Activated CD4-positive, alpha-beta T cell treated with anti-CD3 and anti-CD28 coated beads, Interleukin-10, Interleukin-2, amounts not matched to agents 100 ng/mL and 50 ng/mL, durations not matched to agents 16 hours and 8 hours (primary cell): ENCODE measurements at regions not wholly inside any gene's neighbourhood (a gene's known extent, or its start where the extent isn't known, plus 50 kb on each side); places are given as distances from the start of the nearest gene placed in this dataset.
"Not testable (repeated sequence)": the region's sequence is repeated elsewhere in the genome, so short reads cannot be mapped to it uniquely, and the experiment has no call there.

ENCODE experiments used
- DNase-seq: peaks from one replicate; pipeline ENCODE4 v3.0.0-alpha.2; 2020

- DNase-seq = no peak
Observed at GRCh38 chr18:29459972-29460371, 1283.0 kb upstream of the CDH2 start.

GRCh38 chr18:29457316-29457889, 1280.5 kb upstream of the CDH2 start:
- no peak for DNase-seq

- no peak for DNase-seq
Observed at GRCh38 chr18:29449424-29449823, 1272.5 kb upstream of the CDH2 start.

GRCh38 chr18:29439398-29439797, 1262.5 kb upstream of the CDH2 start:
- no peak for DNase-seq

- DNase-seq = no peak
Observed at GRCh38 chr18:29436459-29436858, 1259.5 kb upstream of the CDH2 start.

- DNase-seq = no peak
Observed at GRCh38 chr18:29434650-29435049, 1257.7 kb upstream of the CDH2 start.

DNA sequence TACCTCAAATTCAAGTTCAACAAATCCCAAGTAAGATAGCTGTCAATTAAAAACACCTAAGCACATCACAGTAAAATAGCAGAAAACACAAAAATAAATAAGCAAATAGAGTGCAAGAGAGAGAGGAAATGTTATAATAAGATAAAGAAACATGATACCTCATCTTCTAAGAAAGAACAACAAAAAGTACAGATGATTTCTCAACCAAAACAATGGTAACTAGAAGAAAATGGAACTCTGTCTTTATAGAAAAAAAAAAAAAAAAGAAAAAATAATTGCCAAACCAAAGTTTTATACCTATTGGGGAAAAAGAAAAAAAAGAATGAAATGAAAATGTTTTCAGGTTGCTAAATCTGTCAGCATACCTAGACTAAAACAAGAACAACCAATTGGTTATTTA, 1253.5 kb upstream of the CDH2 start:
- no peak for DNase-seq

DNA sequence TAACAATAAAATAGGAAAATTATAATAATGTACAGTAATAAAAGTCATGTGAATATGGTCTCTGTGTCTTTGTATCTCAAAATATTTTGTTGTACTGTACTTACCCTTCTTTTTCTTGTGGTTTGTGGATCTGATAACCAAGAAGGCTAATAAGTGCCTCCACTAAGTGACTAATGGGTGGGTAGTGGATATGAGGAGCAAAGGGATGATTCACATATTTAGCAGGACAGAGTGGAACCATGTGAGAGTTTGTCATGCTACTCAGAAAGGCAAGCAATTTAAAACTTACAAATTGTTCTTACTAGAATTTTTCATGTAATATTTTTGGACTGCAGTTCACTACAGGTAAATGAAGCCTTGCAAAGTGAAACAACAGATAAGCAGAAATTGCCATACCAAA, 1241.2 kb upstream of the CDH2 start:
- no peak for DNase-seq

GRCh38 chr18:29406996-29407395, 1230.1 kb upstream of the CDH2 start:
- no peak for DNase-seq

- no peak for DNase-seq
Observed at GRCh38 chr18:29397536-29397935, 1220.6 kb upstream of the CDH2 start.

GRCh38 chr18:29383311-29384273, 1206.7 kb upstream of the CDH2 start:
- no peak for DNase-seq

- no peak for DNase-seq
Observed at GRCh38 chr18:29378651-29379136, 1201.8 kb upstream of the CDH2 start.

DNA sequence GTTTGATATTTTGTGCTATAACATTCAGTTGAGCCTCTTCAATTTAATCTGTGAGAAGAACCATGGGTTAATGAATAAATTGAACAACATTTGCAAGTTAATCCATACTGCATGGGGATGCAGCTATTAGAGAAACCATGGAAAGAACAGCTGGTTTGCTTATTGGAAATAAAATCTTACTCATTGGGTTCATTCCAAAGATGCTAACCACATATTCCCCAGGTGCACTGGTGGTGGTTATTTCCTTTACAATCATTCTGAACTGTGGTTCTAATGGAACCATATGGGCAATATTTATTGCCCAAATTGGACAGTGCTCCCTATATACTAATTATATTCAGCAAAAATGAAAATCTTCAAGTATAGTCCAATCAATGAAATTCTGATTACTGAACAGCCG, 1200.4 kb upstream of the CDH2 start:
- DNase-seq = no peak

DNA sequence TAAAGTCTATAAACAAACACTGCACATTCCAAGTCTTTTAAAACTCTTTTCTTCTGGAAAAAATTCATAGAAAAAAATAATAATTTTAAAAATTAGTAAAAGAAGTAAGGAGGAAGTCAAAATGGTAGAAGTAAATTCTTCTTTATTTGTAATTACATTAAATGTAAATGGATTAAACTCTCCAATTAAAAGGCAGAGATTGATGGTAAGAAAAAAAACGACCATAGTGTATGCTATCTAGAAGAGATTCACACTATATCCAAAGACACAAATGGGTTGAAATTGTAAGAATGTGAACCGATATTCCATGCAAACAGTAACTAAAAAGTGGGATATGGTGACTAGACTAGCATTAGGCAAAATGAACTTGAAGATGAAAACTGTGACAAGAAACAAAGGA, 1196.1 kb upstream of the CDH2 start:
- DNase-seq = no peak

- DNase-seq = no peak
Observed at GRCh38 chr18:29361843-29362242, 1184.9 kb upstream of the CDH2 start.

- not testable (repeated sequence) for DNase-seq
Observed at GRCh38 chr18:29360659-29361058, 1183.7 kb upstream of the CDH2 start.

DNA sequence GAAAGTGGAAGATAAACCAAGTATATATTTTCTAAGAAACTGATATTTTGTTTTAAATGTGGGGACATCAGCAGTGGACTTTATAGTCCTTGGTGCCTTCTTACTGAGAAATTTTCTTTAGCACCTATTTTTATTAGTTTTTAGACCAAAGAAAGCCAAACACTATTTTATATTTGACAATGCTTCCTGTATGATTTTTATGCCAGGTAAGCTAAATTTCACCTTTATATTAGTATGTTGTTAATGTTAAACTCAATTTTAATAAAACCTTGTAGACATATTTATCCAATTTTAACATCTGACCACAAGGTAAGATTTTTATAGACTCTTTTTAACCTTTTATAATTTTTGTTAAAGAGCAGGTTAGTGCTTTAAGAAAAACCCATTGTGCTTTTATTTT, 1182.3 kb upstream of the CDH2 start:
- DNase-seq = not testable (repeated sequence)

- no peak for DNase-seq
Observed at GRCh38 chr18:29351171-29351570, 1174.2 kb upstream of the CDH2 start.

DNA sequence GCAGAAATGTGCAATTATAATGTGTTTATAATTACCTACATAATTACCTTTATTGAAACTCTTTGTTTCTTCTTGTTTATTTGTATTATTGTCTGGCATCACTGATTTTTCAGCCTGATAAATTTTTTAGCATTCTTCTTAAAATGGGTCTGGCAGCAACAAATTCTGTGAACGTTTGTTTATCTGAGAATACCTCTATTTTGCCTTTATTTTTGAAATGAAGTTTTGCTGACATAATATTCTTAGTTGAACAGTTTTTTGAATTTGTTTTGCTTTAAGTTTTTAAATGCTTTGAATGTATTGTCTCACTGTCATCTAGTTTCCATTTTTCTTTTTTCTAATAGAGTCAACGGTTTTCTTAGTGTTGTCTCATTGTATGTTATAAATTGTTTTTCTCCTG, 1152.0 kb upstream of the CDH2 start:
- DNase-seq = no peak

- DNase-seq = no peak
Observed at GRCh38 chr18:29326214-29326613, 1149.3 kb upstream of the CDH2 start.

DNA sequence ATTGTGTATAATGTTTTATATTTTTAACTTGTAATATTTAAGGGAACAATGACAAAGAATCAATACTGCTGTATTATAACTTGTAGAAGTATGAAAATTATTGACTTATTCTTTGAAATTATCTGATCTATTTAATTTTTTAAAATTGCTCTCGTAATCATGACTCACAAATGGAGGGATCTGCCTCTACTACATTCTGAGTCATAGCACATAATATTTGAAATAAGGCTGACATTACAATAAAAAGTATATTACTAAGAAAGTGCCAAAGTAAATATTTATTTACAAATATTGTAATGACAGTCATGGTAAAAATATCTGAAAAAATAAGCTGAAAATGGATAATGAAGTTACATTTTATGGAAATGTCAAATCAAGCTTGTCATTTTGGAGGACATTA, 1144.6 kb upstream of the CDH2 start:
- no peak for DNase-seq

DNA sequence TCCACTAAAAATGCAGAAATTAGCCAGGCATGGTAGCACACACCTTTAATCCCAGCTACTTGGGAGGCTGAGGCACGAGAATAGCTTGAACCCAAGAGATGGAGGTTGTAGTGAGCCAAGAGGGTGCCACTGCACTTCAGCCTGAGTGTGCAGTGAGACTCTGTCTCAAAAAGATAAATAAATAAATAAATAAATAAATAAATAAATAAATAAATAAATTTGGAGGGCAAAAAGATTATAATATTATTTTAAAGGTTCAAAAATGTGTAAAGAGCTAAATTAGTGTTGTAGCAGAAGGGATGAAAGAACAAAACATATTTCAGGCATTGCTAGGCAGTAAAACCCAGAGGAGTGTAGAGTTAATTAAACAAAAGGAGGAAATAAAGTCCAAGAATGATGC, 1136.4 kb upstream of the CDH2 start:
- DNase-seq = no peak

DNA sequence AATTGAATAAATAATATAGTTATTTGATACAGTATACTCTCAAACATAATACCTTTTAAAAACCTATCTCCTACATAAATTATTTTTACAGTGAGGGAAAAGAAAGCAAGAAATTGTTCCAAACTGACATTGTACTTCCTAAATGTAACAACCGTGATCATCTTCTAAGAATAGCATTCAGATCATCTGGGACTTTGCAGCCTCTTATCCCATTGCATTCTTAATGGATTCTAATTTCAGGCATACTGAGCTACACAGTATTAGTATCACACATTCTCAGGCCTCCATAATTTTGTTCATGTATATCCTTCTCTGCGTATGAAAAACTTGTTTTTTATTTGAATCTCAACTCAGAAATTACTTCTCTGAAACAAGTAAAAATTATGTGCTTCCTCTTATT, 1134.7 kb upstream of the CDH2 start:
- DNase-seq = no peak

DNA sequence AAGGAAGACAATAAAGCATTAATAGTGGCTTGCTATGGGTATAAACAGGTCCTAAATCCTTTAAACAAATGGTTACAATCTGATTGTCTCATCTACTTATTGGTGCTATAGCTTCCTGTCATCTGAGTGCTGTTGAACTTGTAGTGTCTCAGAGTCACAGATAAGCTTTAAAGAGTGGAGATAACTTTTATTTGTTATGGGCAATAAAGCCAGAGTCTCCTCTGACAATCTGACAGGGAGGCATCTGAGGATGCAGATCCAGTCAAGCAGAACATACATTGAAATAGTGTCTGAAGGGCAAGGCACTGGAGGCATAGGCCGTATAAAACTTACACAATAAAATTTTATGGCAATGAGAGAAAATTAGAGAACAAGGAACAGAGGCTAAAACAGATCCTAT, 1132.4 kb upstream of the CDH2 start:
- DNase-seq = no peak
